IPS DF 4.7 (cell line): ENCODE measurements at regions not wholly inside any gene's neighbourhood (a gene's known extent, or its start where the extent isn't known, plus 50 kb on each side); places are given as distances from the start of the nearest gene placed in this dataset.

Experiments
- DNase-seq: peaks from one replicate; pipeline ENCODE4 v3.0.0-alpha.2; 2013; ENCODE audit warnings: low spot score; ENCODE audit errors: extremely low read depth

GRCh38 chr6:9943026-9943425 is 471.8 kb downstream of the TFAP2A start:
- no peak for DNase-seq

- no peak for DNase-seq
These were observed 472.7 kb downstream of the TFAP2A start for GRCh38 chr6:9942131-9942530.

- no peak for DNase-seq
These were observed 476.1 kb downstream of the TFAP2A start for GRCh38 chr6:9938801-9939200.

DNA sequence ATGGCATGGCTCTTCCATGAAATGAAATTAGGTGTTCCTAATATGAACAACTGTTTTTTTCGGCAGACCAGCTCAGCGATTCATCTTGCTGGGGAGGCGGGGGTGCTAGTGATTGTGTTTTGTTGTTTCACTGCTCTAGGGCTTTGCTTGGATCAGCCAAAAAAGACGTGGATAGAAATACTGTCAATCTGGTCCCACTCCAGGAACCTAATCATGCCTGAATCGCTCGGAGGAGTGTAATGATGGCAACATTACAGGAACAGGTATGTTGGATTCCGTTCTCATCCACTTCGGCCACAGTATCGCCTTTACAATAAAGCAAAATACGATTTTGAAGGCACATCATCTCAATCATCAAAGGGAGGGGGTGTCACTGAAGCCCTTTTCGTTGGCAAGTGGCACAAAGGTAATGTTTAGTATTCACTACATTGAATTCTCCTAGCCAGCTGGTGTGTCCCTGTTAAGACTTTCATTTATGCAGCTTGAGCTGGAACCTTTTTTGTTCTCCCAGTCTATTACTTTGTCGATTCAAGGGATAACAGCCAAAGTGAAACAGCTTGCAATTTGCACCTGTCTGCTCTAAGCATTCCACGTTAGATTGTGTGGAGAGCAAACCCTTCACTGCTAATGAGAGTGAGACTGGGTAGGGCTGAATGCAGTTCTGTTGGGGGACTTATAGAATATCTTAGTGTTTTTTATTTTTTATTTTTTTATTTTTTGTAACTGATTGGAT is 477.7 kb downstream of the TFAP2A start:
- DNase-seq = no peak

- DNase-seq = no peak
These were observed 478.3 kb downstream of the TFAP2A start for GRCh38 chr6:9936551-9936950.

GRCh38 chr6:9933677-9934076 is 481.2 kb downstream of the TFAP2A start:
- DNase-seq = no peak

GRCh38 chr6:9927275-9927674 is 487.6 kb downstream of the TFAP2A start:
- DNase-seq = no peak

- DNase-seq = no peak
These were observed 489.9 kb downstream of the TFAP2A start for GRCh38 chr6:9924971-9925370.

DNA sequence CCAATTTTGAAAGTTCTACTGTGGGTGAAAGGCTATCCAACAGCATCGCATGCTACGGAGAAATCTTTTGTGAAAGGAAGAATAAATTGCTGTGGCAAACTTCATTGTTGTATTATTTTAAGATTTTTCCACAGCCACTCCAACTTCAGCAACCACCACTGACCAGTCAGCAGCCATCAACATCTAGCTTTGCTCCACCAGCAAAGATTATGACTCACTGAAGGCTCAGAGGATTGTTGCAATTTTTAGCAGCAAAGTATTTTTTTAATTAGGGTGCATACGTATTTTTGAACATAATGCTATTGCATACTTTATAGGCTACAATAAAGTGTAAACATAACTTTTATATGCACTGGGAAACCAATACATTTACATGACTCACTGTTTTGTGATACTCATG is 493.5 kb downstream of the TFAP2A start:
- no peak for DNase-seq

GRCh38 chr6:9914951-9915350 is 499.9 kb downstream of the TFAP2A start:
- no peak for DNase-seq

DNA sequence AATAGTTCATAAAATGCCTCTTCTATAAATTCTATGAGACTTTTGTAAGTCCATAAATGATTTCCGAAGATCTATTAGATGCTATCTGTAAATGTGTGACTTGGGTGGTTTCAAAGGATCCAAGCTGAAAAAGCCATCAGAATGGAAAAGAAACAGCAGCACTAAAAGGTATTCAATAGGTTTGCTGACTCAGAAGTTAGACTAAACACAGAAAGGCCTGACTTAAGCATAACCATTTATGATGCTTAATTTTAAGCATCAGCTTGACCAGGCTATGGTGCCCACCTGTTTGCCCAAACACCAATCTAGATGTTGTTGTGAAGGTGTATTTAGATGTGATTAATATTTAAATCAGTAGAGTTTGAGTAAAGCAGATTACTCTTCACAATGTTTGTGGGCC is 513.5 kb downstream of the TFAP2A start:
- no peak for DNase-seq

- DNase-seq = no peak
These were observed 518.1 kb downstream of the TFAP2A start for GRCh38 chr6:9896806-9897205.

- no peak for DNase-seq
These were observed 524.0 kb downstream of the TFAP2A start for GRCh38 chr6:9890893-9891292.

- DNase-seq = no peak
These were observed 524.4 kb downstream of the TFAP2A start for GRCh38 chr6:9890469-9890868.

DNA sequence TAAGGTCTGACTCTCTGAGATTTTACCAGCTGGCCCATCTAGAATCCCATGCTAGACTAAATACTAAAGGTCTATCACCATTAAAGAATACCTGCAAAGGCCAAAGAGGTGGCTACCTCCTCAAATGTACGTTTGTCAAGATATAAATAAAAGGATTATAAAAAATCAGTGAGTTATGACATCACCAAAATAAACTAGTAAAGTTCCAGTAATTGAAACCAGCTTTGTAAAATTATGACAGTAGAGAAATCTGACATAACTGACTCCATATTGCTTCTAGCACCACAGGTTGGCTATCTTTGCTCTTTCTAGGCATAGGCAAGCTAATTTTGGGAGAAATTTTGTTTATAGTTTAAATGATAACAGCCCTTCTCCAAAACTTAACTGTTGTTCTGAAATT is 536.3 kb downstream of the TFAP2A start:
- DNase-seq = no peak

- DNase-seq = no peak
These were observed 539.1 kb downstream of the TFAP2A start for GRCh38 chr6:9875605-9876353.

DNA sequence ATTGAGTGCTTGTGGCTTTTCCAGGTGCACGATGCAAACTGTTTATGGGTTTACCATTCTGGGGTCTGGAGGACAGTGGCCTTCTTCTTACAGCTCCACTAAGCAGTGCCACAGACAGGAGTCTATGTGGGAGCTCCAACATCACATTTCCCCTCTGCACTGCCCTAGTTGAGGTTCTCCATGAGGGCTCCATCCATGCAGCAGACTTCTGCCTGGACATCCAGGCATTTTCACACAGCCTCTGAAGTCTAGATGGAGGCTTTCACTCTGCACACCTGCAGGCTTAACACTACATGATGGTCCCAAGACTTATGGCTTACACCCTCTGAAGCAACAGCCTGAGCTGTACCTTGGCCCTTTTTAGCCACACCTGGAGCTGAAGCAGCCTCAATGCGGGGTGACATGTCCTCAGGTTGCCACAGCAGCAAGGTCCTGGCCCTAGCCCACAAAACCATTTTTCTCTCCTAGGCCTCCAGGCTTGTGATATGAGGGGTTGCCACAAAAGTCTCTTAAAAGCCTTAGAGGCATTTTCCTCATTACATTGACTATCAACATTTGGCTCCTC is 552.2 kb downstream of the TFAP2A start:
- DNase-seq = no peak

DNA sequence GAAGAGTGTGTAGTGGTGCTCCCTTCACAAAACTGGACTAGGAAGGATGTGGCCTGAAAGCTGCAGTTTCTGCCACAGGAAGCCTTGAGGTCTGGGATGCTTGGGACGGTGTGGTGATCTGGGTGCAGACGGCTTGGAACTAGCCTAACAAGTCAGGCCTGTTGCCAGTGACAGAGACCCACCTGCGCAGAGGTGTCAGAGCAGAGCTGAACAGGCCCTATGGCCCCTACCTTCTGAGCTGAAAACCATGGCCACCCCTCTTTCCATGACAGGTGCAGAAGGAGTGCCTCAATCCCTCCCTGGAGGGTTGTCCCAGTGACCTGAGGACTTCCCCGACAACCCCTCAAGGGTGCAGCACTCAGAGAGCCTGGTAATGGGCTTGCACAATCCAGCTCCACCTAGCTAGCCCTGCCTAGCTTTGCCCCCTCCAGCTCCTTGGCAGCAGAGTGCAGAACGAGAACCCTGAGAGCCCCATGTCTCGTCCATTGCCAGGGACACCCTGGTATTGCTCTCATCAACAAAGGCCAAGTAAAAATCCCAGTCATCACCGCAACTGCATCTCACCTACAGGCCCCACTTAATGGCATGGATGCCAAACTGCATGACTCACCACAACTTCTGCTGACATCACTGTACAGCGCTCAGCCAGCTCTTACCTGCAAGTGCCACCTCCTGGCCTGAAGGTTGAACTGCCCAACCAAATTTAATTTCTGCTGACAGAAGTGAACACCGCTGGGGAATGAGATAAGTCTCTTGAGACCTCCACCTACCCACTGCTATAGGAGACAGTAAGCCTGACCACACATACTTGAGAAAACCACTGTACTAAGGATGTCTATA is 563.1 kb downstream of the TFAP2A start:
- peak; percentile 58 for DNase-seq

- DNase-seq = no peak
These were observed 563.9 kb downstream of the TFAP2A start for GRCh38 chr6:9851006-9851405.

DNA sequence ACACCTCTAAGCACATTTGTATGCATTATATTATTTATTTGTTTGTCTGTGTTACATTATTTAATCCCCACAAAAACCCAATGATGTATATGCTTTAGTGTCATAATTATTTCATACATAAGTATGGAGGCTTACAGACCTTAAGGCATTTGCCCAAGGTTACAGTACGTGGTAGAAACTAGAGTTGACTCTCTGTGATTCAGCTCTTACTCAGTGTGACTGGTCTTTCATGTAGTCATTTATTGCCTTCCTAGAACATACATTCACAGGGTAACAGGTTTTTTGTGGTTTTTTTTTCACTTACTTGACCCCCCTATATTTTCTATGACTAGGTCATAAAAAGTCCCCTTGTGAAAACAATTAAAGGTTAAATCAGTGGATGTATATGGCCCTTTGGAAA is 566.8 kb downstream of the TFAP2A start:
- no peak for DNase-seq

DNA sequence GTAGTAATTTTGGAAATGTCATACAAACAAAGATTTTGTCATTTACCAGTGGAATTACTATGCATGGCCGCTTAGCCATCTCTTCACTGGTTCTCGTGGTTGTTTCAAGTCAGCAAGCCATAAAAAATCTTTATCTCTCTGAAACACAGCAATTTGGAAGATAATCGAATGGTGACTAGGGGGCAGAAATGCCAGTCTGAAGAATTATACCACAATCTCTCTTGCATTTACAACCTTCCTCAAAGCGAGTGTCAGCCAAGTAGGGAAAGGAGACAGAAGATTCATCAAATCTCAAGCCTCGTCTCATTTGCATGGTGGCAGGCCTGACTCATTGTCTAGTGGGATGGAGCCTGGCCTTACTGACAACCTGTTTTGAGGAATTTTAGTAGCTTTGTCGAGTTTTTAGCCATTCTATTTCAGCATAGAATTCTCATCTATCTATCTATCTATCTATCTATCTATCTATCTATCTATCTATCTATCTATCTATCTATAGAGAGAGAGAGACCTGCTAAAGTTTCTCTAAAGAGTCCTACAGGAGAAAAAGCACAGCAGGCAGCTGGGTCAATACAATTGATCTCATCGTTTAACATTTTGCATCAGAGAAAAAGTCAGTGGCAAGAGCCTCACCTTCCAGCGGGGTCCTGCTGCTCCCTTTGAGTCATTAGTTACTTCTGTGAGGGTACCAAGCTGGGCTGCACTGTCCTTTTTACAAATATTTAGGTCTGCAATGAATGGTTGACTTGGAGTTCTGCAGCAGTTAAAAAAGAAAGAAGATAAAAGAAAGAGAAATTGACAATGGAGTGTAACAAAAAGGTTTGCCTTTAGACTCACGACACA is 572.8 kb downstream of the TFAP2A start:
- no peak for DNase-seq
